AG04450 (cell line): ENCODE measurements at regions not wholly inside any gene's neighbourhood (a gene's known extent, or its start where the extent isn't known, plus 50 kb on each side); places are given as distances from the start of the nearest gene placed in this dataset.

Experiments
- CTCF ChIA-PET: fragments of 300-600, 350-600 bp; formaldehyde crosslinking; extraction: SDS; loops from one replicate; lab custom pipeline; 2022; ENCODE audit warnings: antibody characterized with exemption, inconsistent platforms; lab: Charles Lee
- POLR2A ChIA-PET: fragments of 350-600 bp; formaldehyde crosslinking; extraction: SDS; loops from one replicate; lab custom pipeline; 2021; ENCODE audit warnings: antibody characterized with exemption, inconsistent platforms; lab: Yijun Ruan, JAX
- DNase-seq: peaks from one replicate; pipeline ENCODE4 v3.0.0-alpha.2; 2011; ENCODE audit warnings: low read depth, low spot score
- H3K27ac ChIP-seq: one replicate; pipeline ENCODE4 v1.5.1; 2012; ENCODE audit warnings: low read depth, low read length, control low read depth
- H3K27me3 ChIP-seq: one replicate; pipeline ENCODE4 v1.6.0; 2012; ENCODE audit warnings: low read length; ENCODE audit not compliant: control insufficient read depth, insufficient read depth
- H3K4me3 ChIP-seq: 2 replicates; pipeline ENCODE4 v1.5.1; 2011; ENCODE audit warnings: mild to moderate bottlenecking, low read depth, low read length, control low read depth
- H3K9me3 ChIP-seq: 2 replicates; pipeline ENCODE4 v1.5.1; 2012; ENCODE audit warnings: low read length; ENCODE audit not compliant: control insufficient read depth, insufficient read depth
- CTCF ChIP-seq: IDR thresholded peaks from 2 replicates; pipeline ENCODE4 v1.5.1; 2011; ENCODE audit warnings: low read depth, low read length, control low read depth, inconsistent platforms

GRCh38 chr4:12889054-12889453, 595.1 kb downstream of the RAB28 start:
- POLR2A ChIA-PET, result no interaction called here
- Histone ChIP-seq H3K27ac (no peak overlapping the region), H3K4me3 (no peak overlapping the region), H3K9me3 (peaks cover 8% of the 10 kb centered on the region; the same call in 1 of the 2 replicates), H3K27me3 (no peaks in the 10 kb centered on the region)
- CTCF ChIA-PET, result no interaction called here
- no peak for TF ChIP-seq CTCF
- no peak for DNase-seq

DNA sequence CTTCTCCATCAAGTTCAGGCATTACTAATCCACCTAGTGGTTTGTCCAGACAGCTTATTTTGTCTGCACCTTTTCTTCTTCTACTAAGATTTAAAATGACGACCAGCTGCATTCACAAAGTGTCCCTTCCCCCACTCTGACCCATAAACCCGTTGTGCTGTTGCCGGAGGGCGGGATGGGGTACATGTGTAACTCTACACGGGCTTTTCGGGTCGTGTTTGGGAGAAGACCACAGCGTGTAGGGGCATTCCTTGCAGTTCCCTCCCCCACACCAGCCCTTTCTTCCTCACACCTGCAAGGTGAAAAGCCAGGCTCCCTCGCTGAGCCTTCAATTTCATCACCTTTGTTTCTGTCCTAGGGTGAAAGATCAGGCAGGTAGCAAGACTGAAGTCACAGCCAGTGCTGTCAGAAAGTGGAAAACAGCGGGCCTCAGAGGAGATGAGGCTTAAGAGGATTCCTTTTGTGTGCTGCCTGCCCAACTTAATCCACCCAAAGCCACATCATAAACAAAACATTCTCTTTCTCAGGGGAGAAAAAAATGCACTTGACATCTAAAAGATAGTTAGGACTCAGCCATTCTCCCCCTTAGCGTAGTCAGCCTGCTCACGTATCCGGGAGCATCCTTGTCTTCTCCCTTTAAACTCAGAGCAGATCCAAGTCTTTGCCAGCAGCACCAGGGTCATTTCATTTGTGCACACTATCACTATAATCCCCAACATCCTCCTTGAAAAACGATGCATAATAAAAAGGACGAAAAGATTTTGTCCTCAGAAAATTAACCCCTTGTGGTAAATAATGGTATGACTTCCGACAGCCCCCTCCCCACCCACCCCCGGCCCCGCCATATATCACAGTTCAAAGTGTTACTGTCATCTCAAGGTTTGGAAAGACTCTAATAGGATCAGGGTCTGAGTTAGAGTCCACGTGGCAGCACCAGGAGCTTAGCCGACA, 599.0 kb downstream of the RAB28 start:
- no peak overlapping the region for H3K27ac ChIP-seq
- H3K9me3 ChIP-seq, result peaks cover 8% of the 10 kb centered on the region; the same call in 1 of the 2 replicates
- ChIA-PET POLR2A (no interaction called here), CTCF (no interaction called here)
- no peak for DNase-seq
- no peaks in the 10 kb centered on the region for H3K27me3 ChIP-seq
- TF ChIP-seq CTCF, result no peak
- H3K4me3 ChIP-seq, result no peak overlapping the region

DNA sequence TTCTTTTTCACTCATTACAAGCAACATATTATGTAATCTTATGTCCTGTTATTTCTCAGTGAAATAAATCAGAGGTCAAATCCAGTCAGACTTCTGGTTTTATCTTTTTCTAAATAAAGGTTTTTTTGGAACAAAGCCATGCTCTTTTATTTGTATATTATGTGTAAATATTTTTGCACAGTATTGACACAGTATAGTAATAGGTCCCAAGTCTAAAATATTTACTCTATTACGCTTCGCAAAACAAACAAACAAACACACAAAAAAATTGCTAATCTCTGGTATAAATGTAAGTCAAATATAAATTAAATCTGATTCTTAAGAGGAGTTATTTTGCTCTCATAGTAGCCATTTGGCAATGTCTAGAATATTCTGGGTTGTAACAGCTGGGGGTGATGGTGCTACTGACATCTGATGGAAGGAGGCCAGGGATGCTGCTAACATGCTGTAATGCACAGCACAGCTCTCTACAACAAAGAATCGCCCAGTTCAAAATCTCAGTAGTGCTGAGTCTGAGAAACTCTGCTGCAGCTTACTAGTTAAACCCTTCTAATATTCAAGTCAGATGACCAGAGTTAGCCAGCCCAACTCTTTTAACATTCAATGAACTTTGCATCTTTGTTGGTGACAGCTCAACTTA, 602.1 kb downstream of the RAB28 start:
- Histone ChIP-seq H3K27ac (no peak overlapping the region), H3K9me3 (peaks cover 4% of the 10 kb centered on the region; the same call in 1 of the 2 replicates), H3K4me3 (no peak overlapping the region), H3K27me3 (no peaks in the 10 kb centered on the region)
- CTCF ChIA-PET, result no interaction called here
- POLR2A ChIA-PET, result no interaction called here
- DNase-seq, result no peak
- TF ChIP-seq CTCF, result no peak

- no peak for TF ChIP-seq CTCF
Observed at GRCh38 chr4:12880844-12881243, 603.3 kb downstream of the RAB28 start.

GRCh38 chr4:12879496-12879895, 604.6 kb downstream of the RAB28 start:
- H3K27ac ChIP-seq, result no peak overlapping the region
- H3K9me3 ChIP-seq, result no peaks in the 10 kb centered on the region; the same call in 1 of the 2 replicates
- POLR2A ChIA-PET, result no interaction called here
- no peak for DNase-seq
- TF ChIP-seq CTCF, result no peak
- CTCF ChIA-PET, result no interaction called here
- no peaks in the 10 kb centered on the region for H3K27me3 ChIP-seq
- no peak overlapping the region for H3K4me3 ChIP-seq

More at GRCh38 chr4:12880844-12881243, 603.3 kb downstream of the RAB28 start:
- CTCF ChIA-PET, result no interaction called here
- Histone ChIP-seq H3K27me3 (no peaks in the 10 kb centered on the region), H3K27ac (no peak overlapping the region), H3K9me3 (peaks cover 4% of the 10 kb centered on the region; the same call in 1 of the 2 replicates), H3K4me3 (no peak overlapping the region)
- DNase-seq, result no peak
- POLR2A ChIA-PET, result no interaction called here
